ENCODE measurements at regions not wholly inside any gene's neighbourhood (a gene's known extent, or its start where the extent isn't known, plus 50 kb on each side); places are given as distances from the start of the nearest gene placed in this dataset.

- TF ChIP-seq CTCF (IDR thresholded peaks at IDR 0.05; ENCODE audit: unreplicated experiment) = peak; percentile 71
- Mint-ChIP-seq H3K9me3 (ENCODE audit: unreplicated experiment) (no peaks in the 10 kb centered on the region), H3K27ac (ENCODE audit: low read depth, unreplicated experiment) (no peak overlapping the region), H3K4me1 (ENCODE audit: insufficient read depth, unreplicated experiment) (no peaks in the 10 kb centered on the region), H3K4me3 (ENCODE audit: unreplicated experiment) (no peak overlapping the region), H3K27me3 (ENCODE audit: insufficient read depth, unreplicated experiment) (peaks cover 33% of the 10 kb centered on the region), H3K36me3 (ENCODE audit: insufficient read depth, unreplicated experiment) (no peaks in the 10 kb centered on the region)
- DNase-seq (ENCODE audit: unreplicated experiment) = peak; percentile 59
- BruUV-seq (replicated peaks) = no TSS peak
- intact Hi-C loops (cut with micrococcal nuclease) = loop anchor here (2.0 to 5.0 kb wide), 2 partner anchors 205 to 489 kb away; no protein-coding TSS in a partner anchor
- CTCF ChIA-PET = interaction anchor here (0.6 to 4.5 kb wide), 33 partner anchors 7 to 1780 kb away, joined by 3 to 32 read pairs (median 3); no protein-coding TSS in a partner anchor
- POLR2A ChIA-PET = no interaction called here
Observed at GRCh38 chr9:107137495-107138202, 145.4 kb upstream of the RAD23B start.

- H3K4me1 Mint-ChIP-seq (ENCODE audit: insufficient read depth, unreplicated experiment) = no peaks in the 10 kb centered on the region
- no peaks in the 10 kb centered on the region for H3K9me3 Mint-ChIP-seq (ENCODE audit: unreplicated experiment)
- ChIA-PET CTCF (interaction anchor here (0.6 to 4.5 kb wide), 19 partner anchors 9 to 1301 kb away, joined by 3 to 32 read pairs (median 4); no protein-coding TSS in a partner anchor), POLR2A (no interaction called here)
- no TSS peak for BruUV-seq (replicated peaks)
- no peaks in the 10 kb centered on the region for H3K36me3 Mint-ChIP-seq (ENCODE audit: insufficient read depth, unreplicated experiment)
- H3K27me3 Mint-ChIP-seq (ENCODE audit: insufficient read depth, unreplicated experiment) = peaks cover 33% of the 10 kb centered on the region
- intact Hi-C loops (cut with micrococcal nuclease) = loop anchor here (2.0 to 5.0 kb wide), 2 partner anchors 204 to 490 kb away; no protein-coding TSS in a partner anchor
- H3K27ac Mint-ChIP-seq (ENCODE audit: low read depth, unreplicated experiment) = no peak overlapping the region
- no peak for DNase-seq (ENCODE audit: unreplicated experiment)
- no peak overlapping the region for H3K4me3 Mint-ChIP-seq (ENCODE audit: unreplicated experiment)
- TF ChIP-seq CTCF (IDR thresholded peaks at IDR 0.05; ENCODE audit: unreplicated experiment) = no peak
Observed at GRCh38 chr9:107138261-107138992, 144.7 kb upstream of the RAD23B start.

- Mint-ChIP-seq H3K36me3 (ENCODE audit: insufficient read depth, unreplicated experiment) (no peaks in the 10 kb centered on the region), H3K4me1 (ENCODE audit: insufficient read depth, unreplicated experiment) (no peaks in the 10 kb centered on the region), H3K9me3 (ENCODE audit: unreplicated experiment) (no peaks in the 10 kb centered on the region), H3K4me3 (ENCODE audit: unreplicated experiment) (no peak overlapping the region), H3K27ac (ENCODE audit: low read depth, unreplicated experiment) (no peak overlapping the region), H3K27me3 (ENCODE audit: insufficient read depth, unreplicated experiment) (peaks cover 48% of the 10 kb centered on the region)
- ChIA-PET POLR2A (no interaction called here), CTCF (interaction anchor here (0.5 to 1.9 kb wide), 8 partner anchors 11 to 1239 kb away, joined by 3 to 5 read pairs (median 3); no protein-coding TSS in a partner anchor)
- intact Hi-C loops (cut with micrococcal nuclease) = loop anchor here (2.0 kb wide), 1 partner anchor 279 kb away; the partner anchor contains the start of gene ZNF462
- DNase-seq (ENCODE audit: unreplicated experiment) = no peak
- peak; percentile 16 for TF ChIP-seq CTCF (IDR thresholded peaks at IDR 0.05; ENCODE audit: unreplicated experiment)
- BruUV-seq (replicated peaks) = no TSS peak
Observed at GRCh38 chr9:107141967-107142366, 141.1 kb upstream of the RAD23B start.

GRCh38 chr9:107142430-107142829 lies 140.6 kb upstream of the RAD23B start:
- intact Hi-C loops (cut with micrococcal nuclease) = loop anchor here (2.0 kb wide), 1 partner anchor 280 kb away; the partner anchor contains the start of gene ZNF462
- peaks cover 48% of the 10 kb centered on the region for H3K27me3 Mint-ChIP-seq (ENCODE audit: insufficient read depth, unreplicated experiment)
- H3K4me3 Mint-ChIP-seq (ENCODE audit: unreplicated experiment) = no peak overlapping the region
- ChIA-PET POLR2A (interaction anchor here (0.6 kb wide), 1 partner anchor 71 kb away, joined by 4 read pairs; no protein-coding TSS in a partner anchor), CTCF (interaction anchor here (0.6 to 1.9 kb wide), 6 partner anchors 12 to 1423 kb away, joined by 3 to 5 read pairs (median 3); no protein-coding TSS in a partner anchor)
- no peaks in the 10 kb centered on the region for H3K4me1 Mint-ChIP-seq (ENCODE audit: insufficient read depth, unreplicated experiment)
- no peak for TF ChIP-seq CTCF (IDR thresholded peaks at IDR 0.05; ENCODE audit: unreplicated experiment)
- DNase-seq (ENCODE audit: unreplicated experiment) = no peak
- no TSS peak for BruUV-seq (replicated peaks)
- no peaks in the 10 kb centered on the region for H3K9me3 Mint-ChIP-seq (ENCODE audit: unreplicated experiment)
- no peaks in the 10 kb centered on the region for H3K36me3 Mint-ChIP-seq (ENCODE audit: insufficient read depth, unreplicated experiment)
- no peak overlapping the region for H3K27ac Mint-ChIP-seq (ENCODE audit: low read depth, unreplicated experiment)
